H4 (cell line): ENCODE measurements at regions not wholly inside any gene's neighbourhood (a gene's known extent, or its start where the extent isn't known, plus 50 kb on each side); places are given as distances from the start of the nearest gene placed in this dataset.
"Not testable (repeated sequence)": the region's sequence is repeated elsewhere in the genome, so short reads cannot be mapped to it uniquely, and the experiment has no call there.

Experiments used
- DNase-seq: peaks from one replicate; pipeline ENCODE4 v3.0.0-alpha.2; 2015; ENCODE audit warnings: low spot score

DNA sequence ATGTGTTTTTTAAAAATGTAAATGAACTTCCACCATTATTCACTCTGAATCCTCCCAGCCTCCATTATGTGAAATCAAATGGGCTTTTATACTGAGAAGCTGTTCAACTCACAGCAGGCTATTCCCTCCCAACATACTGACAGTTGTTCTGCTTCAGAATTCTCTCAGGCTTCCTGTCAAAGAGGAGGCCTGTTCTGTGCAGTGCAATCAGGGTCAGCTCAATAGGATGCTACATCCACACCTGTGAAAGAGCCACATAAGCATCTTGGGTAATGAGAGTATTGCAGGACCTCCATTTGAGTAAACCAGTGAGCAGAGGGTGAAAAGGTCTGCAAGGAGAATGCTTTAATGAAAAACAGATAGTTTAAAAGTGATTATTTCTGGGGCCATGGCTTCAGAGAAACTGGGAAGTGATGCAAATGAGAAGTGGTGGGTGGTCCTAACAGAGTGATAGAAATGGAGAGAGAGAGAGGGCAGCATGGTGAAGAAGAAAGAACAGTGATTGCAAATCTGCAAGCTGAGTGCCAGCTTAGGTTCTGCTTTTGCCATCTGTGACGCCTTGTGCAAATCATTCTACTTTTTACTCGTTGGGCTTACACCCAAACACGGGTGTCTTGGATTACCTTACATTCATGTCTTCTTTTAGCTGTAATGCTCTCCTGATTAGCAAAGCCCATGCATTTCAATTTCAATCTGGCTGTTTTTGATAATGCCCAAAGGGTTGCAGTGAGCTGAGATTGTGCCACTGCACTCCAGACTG, 202.5 kb upstream of the NMUR2 start:
- no peak for DNase-seq

DNA sequence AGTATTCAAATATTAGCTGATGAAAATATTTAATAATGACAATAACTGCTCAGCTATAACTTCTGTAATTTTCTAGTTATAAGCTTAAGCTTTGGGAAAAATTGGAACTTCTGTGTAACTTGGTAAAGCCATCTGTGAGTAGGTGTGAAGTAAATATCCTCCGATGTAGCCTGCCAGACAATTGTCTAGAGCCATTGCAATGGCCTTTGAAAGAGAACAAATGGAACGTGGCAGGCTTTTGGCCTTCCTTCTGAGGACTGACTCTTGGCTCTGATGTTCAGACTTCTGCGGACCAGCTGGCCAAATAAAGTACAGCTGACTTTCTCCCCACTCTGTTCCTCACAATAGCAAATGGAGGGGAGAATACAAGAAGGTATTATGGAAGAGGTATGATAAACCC, 203.4 kb upstream of the NMUR2 start:
- DNase-seq, result no peak

DNA sequence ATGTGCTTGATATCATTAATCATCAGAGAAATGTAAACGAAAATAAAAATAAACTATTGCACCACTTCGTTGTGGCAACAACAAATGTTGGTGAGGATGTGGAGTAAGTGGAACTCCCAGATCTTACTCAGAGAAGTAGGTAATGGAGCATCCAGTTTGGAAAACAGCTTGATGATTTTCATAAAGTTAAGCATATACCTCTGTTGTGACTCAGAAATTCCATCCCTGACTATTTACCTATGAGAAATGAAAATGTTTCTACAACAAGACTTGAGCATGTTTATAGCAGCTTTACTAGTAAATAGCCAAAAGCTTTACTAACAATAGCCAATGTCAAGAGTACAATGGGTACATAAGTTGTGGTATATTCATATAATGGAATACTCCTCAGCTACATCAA, 214.7 kb upstream of the NMUR2 start:
- no peak for DNase-seq

DNA sequence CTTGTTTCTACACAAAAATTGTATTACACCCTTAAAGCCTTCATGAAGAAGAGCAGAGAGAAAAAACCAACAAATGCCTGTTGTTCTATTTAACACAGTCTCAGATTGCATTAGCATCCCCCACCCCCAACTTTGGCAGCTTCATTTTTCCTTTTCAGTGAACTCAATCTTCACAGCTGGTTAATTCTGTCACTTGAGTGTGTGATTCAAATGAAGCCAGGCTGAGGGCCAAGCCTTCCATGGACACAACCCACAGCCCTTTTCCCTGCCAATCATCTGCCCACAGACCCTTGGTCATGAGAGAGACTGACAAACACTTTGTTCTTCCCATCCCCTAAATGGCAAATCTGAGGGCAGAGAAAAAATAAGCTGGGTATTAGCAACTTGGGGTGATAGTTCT, 217.5 kb upstream of the NMUR2 start:
- no peak for DNase-seq

DNA sequence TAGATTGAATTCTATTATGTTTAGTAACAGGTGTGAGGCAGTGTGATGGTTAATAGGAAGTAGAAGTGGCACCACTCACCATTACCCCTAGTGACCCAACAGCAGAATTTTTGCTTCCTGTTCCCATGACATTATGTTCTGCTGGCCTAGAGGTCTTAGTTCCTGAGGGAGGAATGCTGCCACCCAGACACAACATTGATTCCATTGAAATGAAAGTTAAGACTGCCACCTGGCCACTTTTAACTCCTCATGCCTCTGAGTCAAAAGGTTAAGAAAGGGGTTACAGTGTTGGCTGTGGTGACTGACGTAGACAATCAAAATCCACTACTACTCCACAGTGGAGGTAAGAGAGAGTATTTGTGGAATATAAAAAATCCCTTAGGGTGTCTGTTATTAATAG, 218.9 kb upstream of the NMUR2 start:
- no peak for DNase-seq

DNA sequence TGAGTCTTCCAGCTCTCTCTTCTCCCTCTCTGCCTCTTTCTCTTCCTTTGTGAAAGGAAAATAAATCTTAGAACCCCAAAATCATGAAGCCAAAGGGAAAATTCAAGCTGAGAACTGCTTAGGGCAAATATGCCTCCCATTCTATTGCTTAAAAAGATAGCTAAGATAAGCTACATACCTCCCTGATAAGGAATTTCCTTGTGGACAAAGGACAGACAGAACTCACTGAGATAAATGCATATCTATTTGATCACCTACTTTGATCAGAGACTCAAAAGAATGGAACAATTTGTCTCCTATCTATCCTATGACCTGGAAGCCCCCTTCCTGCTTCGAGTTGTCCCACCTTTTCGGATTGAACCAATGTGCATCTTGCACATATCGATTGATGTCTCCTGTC, 220.6 kb upstream of the NMUR2 start:
- no peak for DNase-seq

DNA sequence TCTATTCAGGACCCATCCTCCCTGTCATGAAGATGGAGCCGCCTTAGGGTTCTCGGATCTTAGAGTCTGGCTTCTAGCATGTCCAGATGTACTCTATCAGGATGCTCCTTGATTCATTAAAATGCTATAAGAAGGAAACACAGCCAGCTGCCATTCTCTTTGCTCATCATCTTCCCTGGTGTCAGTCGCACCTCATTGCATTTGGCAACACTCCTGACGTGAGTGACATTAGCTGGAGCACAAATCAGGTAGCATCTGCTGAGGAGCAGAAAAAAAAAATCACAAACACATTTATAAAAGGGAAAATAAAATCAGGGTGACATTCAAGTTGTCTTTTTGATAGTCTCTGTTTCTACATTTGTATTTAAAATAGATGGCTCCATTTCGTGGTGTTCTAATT, 226.1 kb upstream of the NMUR2 start:
- no peak for DNase-seq

DNA sequence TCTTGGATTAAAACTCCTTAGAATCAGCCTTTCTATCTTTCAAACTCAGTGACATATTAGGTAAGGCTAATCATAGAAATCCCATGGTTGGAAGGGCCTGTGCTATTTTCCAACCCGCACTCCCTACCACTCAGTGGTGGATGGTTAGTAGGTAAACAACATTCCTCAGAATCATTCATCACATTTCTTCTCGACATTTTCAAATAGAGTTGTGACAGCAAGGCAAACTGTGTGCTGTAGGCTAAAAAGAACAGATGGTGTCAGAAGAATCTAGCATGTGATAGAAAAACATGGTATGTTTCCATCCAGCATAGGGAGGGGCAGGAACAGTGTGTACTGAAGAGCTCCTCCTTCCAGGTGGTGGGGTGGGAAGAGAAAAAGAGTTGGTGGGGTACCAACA, 227.3 kb upstream of the NMUR2 start:
- no peak for DNase-seq

DNA sequence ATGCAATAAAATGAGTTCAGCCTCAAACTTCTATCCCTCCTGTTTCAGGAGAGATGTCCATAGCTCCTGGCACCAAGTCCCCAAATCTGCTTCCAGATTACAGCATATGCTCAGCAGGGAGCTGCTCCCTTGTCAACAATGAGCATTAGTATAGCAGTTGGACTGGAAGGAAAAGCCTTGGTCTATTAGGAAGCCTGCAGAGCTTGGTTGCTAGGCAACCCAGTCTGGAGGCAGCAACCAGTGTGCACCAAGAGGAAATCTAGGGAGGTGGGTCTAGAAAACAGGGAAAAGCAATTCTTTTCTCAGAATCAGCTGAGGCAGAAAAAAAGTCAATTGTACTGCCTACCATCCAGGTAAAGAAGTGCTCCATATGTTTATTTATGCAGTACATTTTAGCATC, 229.5 kb upstream of the NMUR2 start:
- DNase-seq, result no peak

DNA sequence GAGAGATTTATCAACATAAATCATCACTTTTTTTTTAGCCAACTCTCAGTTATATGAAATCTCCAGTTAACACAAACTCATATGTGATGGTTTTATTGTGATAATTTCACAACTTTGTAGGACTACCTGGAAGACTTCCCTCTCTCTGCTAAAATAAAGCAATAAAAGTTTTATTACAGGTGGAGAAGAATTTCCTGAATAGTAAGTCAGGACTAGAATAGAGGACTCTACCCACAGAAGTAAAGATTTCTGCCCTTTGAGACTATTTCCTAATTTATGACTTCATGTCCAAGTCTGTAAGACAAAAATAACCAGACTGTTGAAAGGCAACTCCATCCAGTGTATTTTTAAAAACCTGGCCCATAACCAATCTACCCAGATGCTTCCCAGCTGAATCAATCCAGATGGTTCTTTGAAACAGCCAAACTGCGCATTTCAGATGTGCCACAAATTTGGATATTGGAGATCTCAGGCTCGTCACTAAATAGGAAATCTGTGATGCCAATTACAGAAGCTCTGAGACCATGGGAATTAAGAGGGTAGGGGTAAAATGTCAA, 234.0 kb upstream of the NMUR2 start:
- no peak for DNase-seq

DNA sequence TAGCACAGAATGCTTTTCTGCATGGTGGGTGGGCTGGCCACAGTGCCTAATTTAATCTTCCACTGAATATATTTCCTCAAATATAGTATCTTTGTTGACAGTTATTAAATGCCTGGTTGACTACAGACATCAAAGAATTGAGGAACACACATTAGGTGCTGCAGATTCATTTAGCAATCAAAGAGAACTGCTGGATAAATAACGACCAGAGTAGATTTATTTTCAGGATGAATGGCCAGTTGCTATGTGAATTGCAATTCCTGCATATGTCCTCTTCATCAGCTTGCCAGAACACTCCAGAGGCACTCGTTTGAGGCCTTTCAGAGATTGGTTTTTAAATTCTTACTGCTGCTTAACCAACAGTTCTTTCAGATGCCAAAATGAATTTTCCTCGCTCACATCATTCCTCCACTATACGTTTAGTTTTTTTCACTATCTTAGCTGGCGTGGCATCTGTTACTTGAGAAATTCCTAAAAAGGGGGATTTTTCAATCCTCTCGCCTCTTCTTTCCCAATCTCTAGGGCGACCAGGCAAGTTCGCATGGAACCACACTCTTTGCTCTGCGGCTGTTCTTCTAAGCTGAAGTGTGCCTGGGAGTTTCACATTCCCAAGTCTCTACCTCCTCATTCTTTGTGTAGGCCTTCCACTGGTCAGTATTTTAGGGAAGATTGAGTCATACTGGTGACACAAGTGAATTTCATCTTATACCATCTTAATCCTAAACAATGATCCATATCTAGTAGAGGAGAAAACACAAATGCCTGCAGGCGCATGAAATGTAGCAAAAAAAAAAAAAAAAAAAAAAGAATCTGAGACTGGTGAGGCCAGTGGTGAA, 237.1 kb upstream of the NMUR2 start:
- DNase-seq, result no peak

DNA sequence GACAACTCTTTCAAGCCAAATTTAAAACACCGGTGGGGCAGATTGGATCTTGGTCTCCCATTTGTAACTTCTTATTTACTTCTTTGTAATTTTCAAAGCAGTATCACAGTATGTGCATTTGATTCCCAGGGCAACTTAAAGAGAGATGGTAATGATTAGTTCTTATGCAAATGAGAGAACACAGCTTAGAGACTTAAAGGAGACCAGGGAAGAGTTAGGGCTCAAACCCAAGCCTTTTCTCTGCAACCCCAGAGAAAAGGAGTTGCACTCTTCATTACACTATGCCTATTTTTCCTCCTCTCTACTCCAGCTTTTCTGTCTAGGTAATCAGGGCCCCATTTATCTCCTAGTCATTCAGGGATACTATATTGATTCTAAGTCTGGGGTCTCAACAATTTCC, 237.8 kb upstream of the NMUR2 start:
- DNase-seq, result no peak

DNA sequence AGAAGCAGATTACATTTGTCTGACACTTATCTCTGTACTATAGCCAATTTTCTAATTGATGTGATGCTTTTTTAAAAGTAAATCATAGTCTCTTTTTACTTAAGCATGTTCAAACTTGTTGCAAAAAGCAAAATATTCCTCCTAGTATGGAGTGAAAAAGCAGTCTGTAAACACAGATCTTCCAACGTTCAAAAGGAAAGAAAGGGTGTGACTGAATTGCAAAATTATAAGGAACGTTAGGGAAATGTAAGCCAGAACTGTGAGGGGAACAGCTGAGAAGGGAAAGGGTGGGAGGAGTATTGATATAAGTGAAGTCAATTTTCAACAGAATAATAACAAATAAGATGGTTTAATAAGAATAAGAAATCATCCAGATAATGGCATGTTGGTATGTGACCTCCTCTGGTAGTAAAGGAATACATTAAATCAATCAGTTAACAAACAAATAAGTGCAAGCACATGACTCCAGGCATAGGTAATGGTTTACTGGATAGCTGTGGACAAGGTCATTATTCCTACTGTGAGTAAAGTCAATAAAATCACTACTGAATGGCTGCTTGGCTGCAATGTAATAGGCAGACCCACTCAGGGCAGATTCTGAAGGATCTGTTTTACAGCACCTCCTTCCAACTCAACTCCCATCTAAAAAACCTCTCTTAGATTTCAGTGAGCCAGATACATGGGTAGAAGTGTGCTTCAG, 239.1 kb upstream of the NMUR2 start:
- DNase-seq, result no peak

DNA sequence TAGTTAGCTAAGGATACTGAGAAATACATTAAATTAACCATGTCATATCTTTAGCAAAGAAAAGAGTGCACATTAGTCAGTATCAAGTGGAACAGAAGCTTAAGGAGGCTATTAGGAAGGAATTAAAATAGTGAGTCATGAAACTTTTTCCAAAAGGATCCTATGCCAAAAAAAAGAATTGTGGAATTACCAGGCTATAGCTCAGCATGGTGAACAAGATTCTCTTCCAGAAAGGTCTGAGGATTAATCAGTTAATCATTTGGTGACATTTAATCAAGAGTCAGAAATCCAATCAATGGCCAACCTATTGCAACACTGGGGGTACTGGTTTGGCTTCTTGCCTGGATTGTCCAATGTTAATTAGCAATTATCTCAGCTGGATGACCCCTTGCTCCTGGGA, 244.5 kb upstream of the NMUR2 start:
- no peak for DNase-seq

DNA sequence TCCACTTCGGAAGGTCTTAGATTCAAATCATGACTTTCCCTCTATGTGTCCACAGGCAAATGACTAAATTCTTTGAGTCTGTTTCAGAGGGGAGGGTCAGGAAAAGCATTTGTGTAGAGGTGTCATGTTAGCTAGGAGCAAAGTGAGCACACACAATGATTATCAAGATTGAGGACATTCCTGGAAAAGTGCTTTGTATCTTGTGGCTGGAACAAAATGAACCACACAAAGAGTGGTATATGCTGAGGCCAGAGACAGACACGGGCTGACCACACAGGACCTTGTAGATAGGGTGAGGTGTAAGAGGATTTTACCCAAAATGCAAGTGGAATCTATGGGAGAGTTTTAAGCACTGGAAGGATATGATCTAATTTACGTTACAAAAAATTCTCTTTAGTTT, 245.3 kb upstream of the NMUR2 start:
- no peak for DNase-seq

DNA sequence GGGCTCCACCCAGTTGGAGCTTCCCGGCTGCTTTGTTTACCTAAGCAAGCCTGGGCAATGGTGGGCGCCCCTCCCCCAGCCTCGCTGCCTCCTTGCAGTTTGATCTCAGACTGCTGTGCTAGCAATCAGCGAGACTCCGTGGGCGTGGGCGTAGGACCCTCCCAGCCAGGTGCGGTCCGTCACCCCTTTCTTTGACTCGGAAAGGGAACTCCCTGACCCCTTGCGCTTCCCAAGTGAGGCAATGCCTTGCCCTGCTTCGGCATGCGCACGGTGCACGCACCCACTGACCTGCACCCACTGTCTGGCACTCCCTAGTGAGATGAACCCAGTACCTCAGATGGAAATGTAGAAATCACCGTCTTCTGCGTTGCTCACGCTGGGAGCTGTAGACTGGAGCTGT, 254.4 kb upstream of the NMUR2 start:
- DNase-seq, result not testable (repeated sequence)

DNA sequence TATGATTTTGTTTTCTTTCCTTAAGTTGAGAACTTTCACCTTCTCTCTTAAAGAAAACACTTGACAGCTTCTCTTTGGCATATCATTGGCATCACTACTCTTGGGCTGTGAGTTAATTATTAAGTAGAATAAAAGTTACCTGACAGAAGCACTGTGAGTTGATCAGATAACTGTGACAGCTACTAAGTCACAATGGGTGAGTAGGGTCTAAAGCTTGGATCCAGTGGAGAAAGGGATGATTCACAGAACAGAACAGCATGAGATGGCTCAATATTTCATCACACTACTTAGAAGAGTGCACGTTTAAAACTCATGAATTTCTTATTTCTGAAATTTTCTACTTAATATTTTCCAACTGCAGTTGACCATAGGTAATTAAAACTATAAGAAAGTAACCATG, 268.5 kb upstream of the NMUR2 start:
- DNase-seq, result no peak

DNA sequence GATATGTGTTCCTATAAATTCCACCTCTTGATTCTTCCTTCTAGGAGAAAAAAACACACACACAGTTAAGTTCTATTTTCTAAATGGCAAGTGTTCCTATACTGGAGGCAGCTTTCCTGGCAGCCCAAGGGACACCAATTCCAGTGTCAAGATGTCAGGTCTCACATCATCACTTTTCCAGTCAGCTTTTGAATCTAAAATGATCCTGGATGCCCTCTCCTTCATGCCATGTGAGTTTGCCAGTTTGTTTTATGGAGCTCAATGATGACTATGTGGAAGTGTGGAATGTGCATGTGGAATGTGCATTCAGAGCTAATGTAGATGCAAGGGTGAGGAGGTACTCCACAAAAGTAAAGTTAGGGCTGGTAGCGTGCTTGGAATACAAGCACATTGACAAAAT, 269.3 kb upstream of the NMUR2 start:
- no peak for DNase-seq

DNA sequence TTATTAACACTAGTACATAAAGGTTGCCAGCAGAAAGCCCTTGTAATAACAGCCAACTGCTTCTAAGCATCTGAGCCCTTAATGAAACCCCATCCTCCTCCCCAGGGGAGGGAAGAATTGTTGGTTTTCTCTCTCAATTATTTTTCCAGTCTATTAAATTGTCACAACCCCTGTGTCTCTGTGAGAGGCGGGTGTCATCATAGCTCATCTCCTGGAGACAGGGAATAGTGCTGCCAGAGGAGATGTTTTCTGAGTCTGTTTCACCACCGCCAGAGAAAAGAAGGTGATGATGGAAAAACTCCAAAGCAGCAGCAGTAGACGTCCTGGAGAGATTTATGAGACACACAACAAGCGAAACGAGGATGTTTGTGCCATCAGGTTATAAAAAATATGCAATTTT, 271.1 kb upstream of the NMUR2 start:
- no peak for DNase-seq

DNA sequence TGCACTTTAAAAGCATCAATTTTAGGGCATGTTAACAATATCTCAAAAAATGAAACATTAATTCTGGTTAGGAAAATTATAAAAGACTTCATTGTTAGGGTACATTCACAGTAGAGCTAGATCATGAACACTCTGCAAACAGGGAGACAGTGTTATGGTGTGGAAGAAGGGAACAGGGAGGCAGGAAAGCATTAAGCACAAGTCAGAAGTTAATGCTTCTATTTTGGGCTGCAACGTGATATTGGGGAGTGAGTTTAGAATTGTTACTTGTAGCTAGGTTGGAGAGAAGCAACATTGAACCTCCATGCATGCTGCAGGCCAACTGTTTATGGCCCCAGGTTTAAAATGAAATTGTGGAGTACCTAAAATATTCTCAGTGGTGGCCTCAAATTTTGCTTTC, 278.1 kb upstream of the NMUR2 start:
- DNase-seq, result no peak

DNA sequence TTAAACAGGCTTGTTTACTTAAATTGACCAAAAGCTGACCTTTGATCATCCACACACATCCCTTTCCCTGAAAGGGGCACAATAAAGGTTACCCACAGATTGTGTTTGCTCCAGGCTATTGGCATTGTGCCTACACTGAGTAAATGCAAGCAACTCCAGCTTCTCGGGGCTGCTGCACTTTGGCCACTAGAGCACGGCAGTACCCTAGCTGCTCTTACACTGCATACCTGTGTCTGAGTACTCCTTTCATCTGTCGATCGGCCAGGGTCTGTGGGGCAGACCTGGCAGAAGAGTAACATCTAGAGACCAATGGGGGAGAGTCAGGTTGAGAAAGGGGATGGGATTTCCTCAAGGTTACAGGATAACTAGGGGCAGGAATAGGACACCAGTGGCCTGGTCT, 281.9 kb upstream of the NMUR2 start:
- no peak for DNase-seq

DNA sequence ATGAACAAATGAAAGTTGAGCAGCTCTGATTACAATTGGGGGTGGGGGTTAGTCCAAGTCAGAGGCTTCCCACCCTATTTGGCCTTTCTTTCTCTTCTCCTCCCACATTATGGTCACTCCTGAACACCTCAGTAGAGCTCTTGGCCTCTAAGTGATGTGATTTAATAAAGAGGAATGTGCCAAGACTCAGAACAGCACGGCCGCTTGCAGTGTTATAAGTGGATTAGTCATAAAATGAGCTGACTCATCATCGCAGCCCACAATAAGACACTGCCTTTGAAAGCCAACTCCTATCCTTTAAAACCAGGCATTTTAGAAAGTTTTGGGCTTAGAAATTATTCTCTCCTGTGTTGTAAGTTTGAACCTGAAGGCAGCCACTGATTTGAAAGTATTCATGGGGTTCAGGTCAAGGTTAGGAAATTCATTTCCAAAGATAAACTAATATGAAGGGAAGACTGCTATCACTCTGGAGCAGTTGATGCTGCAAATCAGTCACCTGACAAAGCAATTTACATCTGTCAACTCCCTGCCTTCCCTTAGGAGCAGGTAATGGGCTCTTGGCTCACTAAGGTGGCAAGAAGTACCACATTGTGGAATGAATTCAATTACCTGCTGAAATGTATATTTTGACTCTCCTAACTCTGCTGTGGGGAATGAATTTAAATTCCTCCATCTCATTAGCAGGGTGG, 283.6 kb upstream of the NMUR2 start:
- peak; percentile 89 for DNase-seq
